GM12878 (cell line): ENCODE measurements at regions not wholly inside any gene's neighbourhood (a gene's known extent, or its start where the extent isn't known, plus 50 kb on each side); places are given as distances from the start of the nearest gene placed in this dataset.
"Not testable (repeated sequence)": the region's sequence is repeated elsewhere in the genome, so short reads cannot be mapped to it uniquely, and the experiment has no call there.

Source experiments
- ATAC-seq: fragments of 200-7000 bp; cut with Tn5 transposase; 3 replicates; pipeline ENCODE4 v1.9.1; 2020; ENCODE audit warnings: mild to moderate bottlenecking, moderate library complexity
- BruUV-seq: library from RNA; stranded (reverse); fragments of 400-500 nt; replicated peaks from 2 replicates; lab custom pipeline; 2021; lab: Mats Ljungman, UMichigan
- CTCF ChIA-PET: fragments of 300-600 bp; sonication (Branson Sonifier 250); formaldehyde crosslinking; extraction: SDS; loops from one replicate; lab custom pipeline; 2021; ENCODE audit warnings: inconsistent platforms; lab: Yijun Ruan, JAX
- POLR2A ChIA-PET: fragments of 350-600 bp; formaldehyde crosslinking; extraction: SDS; loops from one replicate; lab custom pipeline; 2021; ENCODE audit warnings: inconsistent platforms; lab: Charles Lee
- RAD21 ChIA-PET: fragments of 300-600 bp; sonication (Branson Sonifier 250); formaldehyde crosslinking; loops from one replicate; lab custom pipeline; 2023; ENCODE audit warnings: antibody characterized with exemption; ENCODE audit not compliant: unreplicated experiment; lab: Charles Lee
- SMC1A ChIA-PET: fragments of 300-600 bp; sonication (Branson Sonifier 250); formaldehyde crosslinking; loops from one replicate; lab custom pipeline; 2023; ENCODE audit not compliant: unreplicated experiment, uncharacterized antibody; lab: Charles Lee
- DNase-seq: peaks from one replicate; pipeline ENCODE4 v3.0.0-alpha.2; 2011; ENCODE audit warnings: low read depth, low spot score
- FAIRE-seq: peaks from 3 replicates; lab custom pipeline; 2011; peaks lifted over from hg19 to GRCh38; lab: Jason Lieb, UNC
- H2AFZ ChIP-seq: 2 replicates; pipeline ENCODE4 v1.6.0; 2011; ENCODE audit warnings: low read depth, low read length, control low read depth; ENCODE audit not compliant: control insufficient read depth
- H3K27ac ChIP-seq: 2 replicates; pipeline ENCODE4 v1.5.1; 2011; ENCODE audit warnings: control low read depth; ENCODE audit not compliant: control insufficient read depth, insufficient read depth
- H3K27me3 ChIP-seq, 2 experiments: replicated peaks in 1 of 2; 2 replicates each; pipeline versions ENCODE4 v1.6.0 to v1.6.1; 2011; ENCODE audit warnings: low read length in 1 of 2; ENCODE audit not compliant: control insufficient read depth in 2 of 2, insufficient read depth in 2 of 2
- H3K36me3 ChIP-seq, 2 experiments: 2 replicates each; pipeline ENCODE4 v1.5.1; 2011; ENCODE audit warnings: low read length in 1 of 2; ENCODE audit not compliant: control insufficient read depth in 2 of 2, insufficient read depth in 2 of 2
- H3K4me1 ChIP-seq: 2 replicates; pipeline ENCODE4 v1.6.1; 2011; ENCODE audit warnings: mild to moderate bottlenecking, low read length, moderate library complexity, mixed read lengths; ENCODE audit not compliant: control insufficient read depth, insufficient read depth
- H3K4me2 ChIP-seq: 2 replicates; pipeline ENCODE4 v1.6.0; 2011; ENCODE audit warnings: control low read depth; ENCODE audit not compliant: control insufficient read depth, insufficient read depth
- H3K4me3 ChIP-seq: fragments of 200-600 bp; sonication (generic); 2 replicates; pipeline ENCODE4 v1.5.1; 2016
- H3K79me2 ChIP-seq: 2 replicates; pipeline ENCODE4 v1.6.0; 2011; ENCODE audit warnings: low read length; ENCODE audit not compliant: control insufficient read depth, insufficient read depth
- H3K9ac ChIP-seq: 2 replicates; pipeline ENCODE4 v1.8.0; 2011; ENCODE audit warnings: low read length, control low read depth, mixed read lengths; ENCODE audit not compliant: control insufficient read depth, insufficient read depth
- H3K9me3 ChIP-seq: replicated peaks from 3 replicates; pipeline ENCODE4 v1.5.1; 2011; ENCODE audit warnings: mild to moderate bottlenecking, low read length; ENCODE audit not compliant: control insufficient read depth, insufficient read depth
- H4K20me1 ChIP-seq: 2 replicates; pipeline ENCODE4 v1.6.0; 2011; ENCODE audit not compliant: control insufficient read depth, insufficient read depth
- WGBS: methylation state at CpG from one replicate; pipeline ENCODE4 v1.1.6; 2016; ENCODE audit warnings: low lambda C conversion rate; ENCODE audit not compliant: insufficient replicate concordance, insufficient coverage; ENCODE audit errors: missing lambda C conversion rate; 5-methylcytosine and 5-hydroxymethylcytosine counted together
- in situ Hi-C: fragments of 300-500 bp; cut with MboI; formaldehyde crosslinking; loops from 9 replicates; pipeline ENCODE4 v1.14.3; 2018; ENCODE audit warnings: mixed read lengths
- intact Hi-C: fragments of 100-400 bp; cut with micrococcal nuclease; formaldehyde crosslinking; loops from one replicate; pipeline ENCODE4 v1.14.2; 2022; ENCODE audit not compliant: unreplicated experiment

GRCh38 chr19:14287837-14288236 is 81.9 kb upstream of the ADGRL1 start:
- DNase-seq, H3K79me2 ChIP-seq, BruUV-seq, RAD21 ChIA-PET, H3K36me3 ChIP-seq, H2AFZ ChIP-seq, H3K9ac ChIP-seq, H3K4me3 ChIP-seq, H3K4me1 ChIP-seq, H4K20me1 ChIP-seq, H3K27ac ChIP-seq, H3K27me3 ChIP-seq, ATAC-seq, POLR2A ChIA-PET, FAIRE-seq, SMC1A ChIA-PET, H3K9me3 ChIP-seq, in situ Hi-C loops, H3K4me2 ChIP-seq: not testable (repeated sequence)
- WGBS = no CpG with 5 or more reads among the region's 4 CpGs
- CTCF ChIA-PET = interaction anchor here (0.6 kb wide), 1 partner anchor 64 kb away, joined by 3 read pairs; no protein-coding TSS in a partner anchor
- intact Hi-C loops = loop anchor here (10.0 kb wide), 1 partner anchor 63 kb away; no protein-coding TSS in a partner anchor

DNA sequence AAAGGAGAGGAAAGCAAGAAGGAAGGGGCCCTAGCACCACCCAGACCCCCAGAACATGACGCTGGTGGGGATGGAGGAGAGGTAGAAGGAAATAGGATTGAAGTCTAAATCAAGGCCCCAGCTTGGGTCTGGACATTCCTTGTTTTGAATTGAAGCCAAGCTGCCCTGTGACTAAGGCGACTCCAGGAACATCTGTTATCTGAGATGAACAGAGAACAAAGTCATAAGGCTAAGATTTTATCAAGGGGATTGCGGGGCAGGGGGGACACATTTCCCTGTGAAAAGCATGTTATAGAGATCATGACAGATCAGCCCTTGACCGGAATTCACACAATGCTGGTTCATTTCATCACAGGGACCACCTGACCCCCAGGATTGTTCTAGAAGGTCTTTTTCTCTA is 80.6 kb upstream of the ADGRL1 start:
- FAIRE-seq, BruUV-seq, RAD21 ChIA-PET: not testable (repeated sequence)

GRCh38 chr19:14285726-14286125 is 79.8 kb upstream of the ADGRL1 start:
- ATAC-seq, H3K36me3 ChIP-seq, H3K79me2 ChIP-seq, H3K27me3 ChIP-seq, DNase-seq, RAD21 ChIA-PET, SMC1A ChIA-PET, H3K27ac ChIP-seq, H3K9ac ChIP-seq, H2AFZ ChIP-seq, H3K4me3 ChIP-seq, H4K20me1 ChIP-seq, CTCF ChIA-PET, FAIRE-seq, H3K4me1 ChIP-seq, H3K4me2 ChIP-seq, H3K9me3 ChIP-seq, BruUV-seq, in situ Hi-C loops, POLR2A ChIA-PET: not testable (repeated sequence)
- intact Hi-C loops = loop anchor here (10.0 kb wide), 1 partner anchor 61 kb away; no protein-coding TSS in a partner anchor
- WGBS = 90% methylated on average over 9 of the region's 9 CpGs

More for the DNA sequence above, 80.6 kb upstream of the ADGRL1 start:
- CTCF ChIA-PET, H3K9me3 ChIP-seq, H3K9ac ChIP-seq, H3K36me3 ChIP-seq, POLR2A ChIA-PET, H3K4me1 ChIP-seq, H3K79me2 ChIP-seq, H4K20me1 ChIP-seq, H3K27me3 ChIP-seq, H2AFZ ChIP-seq, in situ Hi-C loops, ATAC-seq, H3K4me2 ChIP-seq, H3K27ac ChIP-seq, H3K4me3 ChIP-seq, DNase-seq: not testable (repeated sequence)
- intact Hi-C loops = loop anchor here (10.0 kb wide), 1 partner anchor 62 kb away; no protein-coding TSS in a partner anchor
- SMC1A ChIA-PET = interaction anchor here (0.6 kb wide), 1 partner anchor 16 kb away, joined by 3 read pairs; no protein-coding TSS in a partner anchor
- 59% methylated on average over 4 of the region's 4 CpGs for WGBS
